ENCODE measurements at regions not wholly inside any gene's neighbourhood (a gene's known extent, or its start where the extent isn't known, plus 50 kb on each side); places are given as distances from the start of the nearest gene placed in this dataset.
"Not testable (repeated sequence)": the region's sequence is repeated elsewhere in the genome, so short reads cannot be mapped to it uniquely, and the experiment has no call there.

- no peak for DNase-seq (ENCODE audit: low spot score)
These were observed 129.7 kb downstream of the LAT start for GRCh38 chr16:29114574-29114973.

DNA sequence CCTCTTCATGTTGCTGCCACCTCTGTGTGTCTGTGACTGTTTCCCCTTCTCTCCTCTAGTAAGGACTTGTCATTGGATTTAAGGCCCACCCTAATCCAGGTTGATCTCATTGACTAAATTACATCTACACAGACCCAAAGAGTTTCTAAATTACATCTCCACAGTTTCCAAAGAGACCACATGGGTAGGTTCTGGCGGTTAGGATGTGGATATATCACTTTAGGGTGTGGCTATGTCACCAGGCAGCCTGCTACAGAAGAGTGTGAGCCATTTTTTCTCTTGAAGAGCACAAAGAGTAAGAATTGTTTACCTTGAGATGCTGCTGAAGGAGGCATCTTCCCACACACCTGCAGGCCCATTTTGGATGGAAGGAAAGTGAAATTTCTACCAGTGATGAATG is 128.6 kb downstream of the LAT start:
- not testable (repeated sequence) for DNase-seq (ENCODE audit: low spot score)

GRCh38 chr16:29112755-29113347 is 128.0 kb downstream of the LAT start:
- no peak for DNase-seq (ENCODE audit: low spot score)

GRCh38 chr16:29111901-29112680 is 127.2 kb downstream of the LAT start:
- not testable (repeated sequence) for DNase-seq (ENCODE audit: low spot score)

- no peak for DNase-seq (ENCODE audit: low spot score)
These were observed 126.6 kb downstream of the LAT start for GRCh38 chr16:29111421-29111820.

- DNase-seq (ENCODE audit: low spot score): not testable (repeated sequence)
These were observed 123.8 kb downstream of the LAT start for GRCh38 chr16:29108625-29109169.

DNA sequence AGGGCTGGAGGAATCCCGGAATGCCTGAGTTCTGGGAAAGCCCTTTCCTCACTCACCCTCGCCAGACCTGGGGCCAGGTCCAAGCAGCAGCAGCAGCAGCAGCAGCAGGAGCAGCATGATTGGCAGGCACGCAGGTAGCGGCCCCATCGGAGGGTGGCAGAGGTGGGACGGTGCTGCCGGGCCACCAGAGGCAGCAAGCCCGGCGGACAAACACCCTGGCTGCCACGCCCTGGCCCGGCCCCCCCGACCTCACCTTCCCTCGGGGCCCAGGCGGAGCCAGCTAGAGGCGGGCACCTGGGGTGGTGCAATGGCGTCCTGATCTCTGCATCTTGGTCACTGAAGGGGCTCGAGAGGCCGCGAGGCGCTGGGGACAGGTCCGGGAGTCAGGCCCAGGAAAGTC is 122.4 kb downstream of the LAT start:
- DNase-seq (ENCODE audit: low spot score): no peak

DNA sequence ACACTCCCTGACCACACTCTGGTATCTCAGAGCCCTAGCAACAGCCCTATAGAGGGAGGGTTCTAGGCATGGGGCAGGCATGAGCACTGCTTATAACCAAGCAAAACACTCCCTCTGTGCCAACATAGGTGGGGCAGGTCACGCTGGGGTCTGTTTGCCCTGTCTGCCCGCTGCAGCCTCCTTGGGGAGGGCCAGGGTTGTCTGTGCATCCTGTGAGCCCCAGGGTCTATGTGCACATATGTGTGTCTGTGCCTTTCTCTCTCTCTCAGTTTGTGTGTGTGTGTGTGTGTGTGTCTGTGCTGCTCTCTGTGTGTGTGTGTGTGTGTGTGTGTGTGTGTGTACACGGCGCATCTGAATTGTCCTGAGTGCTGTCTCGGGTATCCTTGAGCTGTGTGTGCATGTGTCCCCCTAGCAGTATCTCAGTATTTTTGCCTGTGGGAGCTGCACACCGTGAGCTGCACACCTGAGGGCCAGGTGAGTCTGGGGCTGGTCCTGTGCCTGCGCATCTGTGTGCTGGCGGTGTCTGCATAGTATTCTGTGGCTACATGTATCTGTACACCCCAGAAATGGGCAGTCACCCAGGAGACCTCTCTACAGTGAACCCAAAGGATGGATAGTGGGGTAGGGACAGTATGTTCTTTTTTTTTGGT is 121.5 kb downstream of the LAT start:
- not testable (repeated sequence) for DNase-seq (ENCODE audit: low spot score)

- DNase-seq (ENCODE audit: low spot score): not testable (repeated sequence)
These were observed 119.7 kb downstream of the LAT start for GRCh38 chr16:29104600-29104999.

DNA sequence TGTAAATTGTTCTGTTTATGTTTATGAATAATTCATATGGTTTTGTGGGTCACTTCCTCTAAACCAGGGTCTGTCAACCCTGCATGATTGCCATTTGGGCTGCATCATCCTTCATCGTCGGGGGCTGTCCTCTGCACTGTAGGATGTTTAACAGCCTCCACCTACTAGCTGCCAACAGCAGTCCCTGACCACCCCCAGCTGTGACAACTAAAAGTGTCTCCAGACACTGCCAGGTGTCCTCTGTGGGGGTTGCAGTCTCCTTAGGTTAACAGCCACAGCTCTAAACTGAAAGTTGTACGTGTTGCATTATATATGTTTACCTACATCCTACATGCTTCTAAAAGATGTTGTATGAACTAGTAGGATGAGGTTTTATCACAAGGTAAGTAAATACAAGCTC is 113.1 kb downstream of the LAT start:
- DNase-seq (ENCODE audit: low spot score): not testable (repeated sequence)

DNA sequence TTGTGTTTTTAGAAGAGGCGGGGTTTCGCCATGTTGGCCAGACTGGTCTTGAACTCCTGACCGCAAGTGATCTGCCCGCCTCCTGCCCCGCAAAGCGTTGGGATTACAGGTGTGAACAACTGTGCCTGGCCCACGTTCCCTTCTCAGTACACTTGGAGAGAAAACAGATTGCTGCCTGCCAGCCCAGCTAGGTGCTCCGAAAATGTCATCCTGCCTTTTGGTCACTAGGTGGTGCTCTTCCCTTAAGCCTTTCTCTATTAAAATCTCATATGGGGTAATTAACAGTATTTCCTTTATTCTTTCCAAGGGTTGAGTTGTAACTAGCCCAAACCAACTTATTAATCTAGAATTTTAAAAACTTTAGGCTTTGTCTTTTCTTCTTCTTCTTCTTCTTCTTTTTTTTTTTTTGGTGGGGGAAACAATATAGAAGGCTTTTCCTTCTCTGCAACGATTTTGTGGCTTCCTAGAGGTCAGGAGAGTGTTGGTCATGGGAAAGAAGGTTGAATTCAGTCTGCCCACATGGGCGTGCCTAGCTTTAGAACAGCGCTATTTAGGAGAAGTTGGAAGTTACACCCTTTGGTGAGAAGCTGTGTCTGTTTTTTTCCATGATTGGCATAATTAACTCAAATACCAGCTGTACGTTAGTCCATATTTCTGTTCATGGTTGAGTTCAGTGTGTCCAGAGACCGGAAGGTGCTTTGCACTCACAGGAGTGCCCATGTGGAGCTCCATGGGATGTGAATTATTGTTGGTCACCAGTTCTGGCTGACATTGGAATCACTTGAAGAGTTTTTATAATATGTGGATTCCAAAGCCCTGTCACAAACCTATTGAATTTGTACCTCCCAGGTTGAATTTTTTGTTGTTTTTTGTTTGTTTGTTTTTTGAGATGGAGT is 110.1 kb downstream of the LAT start:
- not testable (repeated sequence) for DNase-seq (ENCODE audit: low spot score)

GRCh38 chr16:29094325-29094724 is 109.5 kb downstream of the LAT start:
- not testable (repeated sequence) for DNase-seq (ENCODE audit: low spot score)

DNA sequence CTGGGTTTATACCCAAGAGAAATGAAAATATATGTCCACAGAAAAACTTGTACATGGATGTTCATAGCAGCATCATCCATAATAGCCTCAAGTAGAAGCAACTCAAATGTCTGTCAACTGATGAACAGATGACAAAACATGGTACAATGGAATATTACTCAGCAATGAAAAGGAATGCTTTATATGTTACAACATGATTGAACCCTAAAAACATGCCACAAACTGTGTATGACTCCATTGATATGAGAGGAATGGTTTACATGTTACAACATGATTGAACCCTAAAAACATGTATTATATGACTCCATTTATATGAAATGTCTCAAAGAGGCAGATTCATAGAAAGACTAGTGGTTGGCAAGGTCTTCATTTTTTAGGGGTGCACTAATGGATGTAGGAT is 104.8 kb downstream of the LAT start:
- not testable (repeated sequence) for DNase-seq (ENCODE audit: low spot score)

- not testable (repeated sequence) for DNase-seq (ENCODE audit: low spot score)
These were observed 102.8 kb downstream of the LAT start for GRCh38 chr16:29087673-29088072.

GRCh38 chr16:29081829-29082639 is 97.2 kb downstream of the LAT start:
- DNase-seq (ENCODE audit: low spot score): not testable (repeated sequence)

GRCh38 chr16:29074554-29075402 is 89.9 kb downstream of the LAT start:
- DNase-seq (ENCODE audit: low spot score): not testable (repeated sequence)

DNA sequence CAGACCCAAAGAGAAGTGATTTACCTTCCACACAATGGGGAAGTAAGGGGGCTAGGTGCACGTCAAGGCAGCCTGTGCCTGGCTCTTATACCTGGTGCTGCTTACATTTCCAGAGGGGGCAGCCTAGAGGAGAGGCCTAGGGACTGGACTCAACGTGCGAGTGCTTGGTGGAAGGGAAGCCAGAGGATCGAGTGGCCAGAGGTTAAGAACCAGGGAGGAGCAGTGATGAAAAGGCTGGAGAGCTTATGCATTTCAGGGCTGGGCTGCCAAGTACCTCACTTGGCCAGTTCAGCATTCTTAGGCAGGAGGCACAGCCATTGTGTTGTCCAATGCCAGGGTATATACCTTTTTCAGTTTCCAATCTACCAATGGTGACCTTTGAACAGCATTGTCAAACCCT is 77.4 kb downstream of the LAT start:
- DNase-seq (ENCODE audit: low spot score): not testable (repeated sequence)

DNA sequence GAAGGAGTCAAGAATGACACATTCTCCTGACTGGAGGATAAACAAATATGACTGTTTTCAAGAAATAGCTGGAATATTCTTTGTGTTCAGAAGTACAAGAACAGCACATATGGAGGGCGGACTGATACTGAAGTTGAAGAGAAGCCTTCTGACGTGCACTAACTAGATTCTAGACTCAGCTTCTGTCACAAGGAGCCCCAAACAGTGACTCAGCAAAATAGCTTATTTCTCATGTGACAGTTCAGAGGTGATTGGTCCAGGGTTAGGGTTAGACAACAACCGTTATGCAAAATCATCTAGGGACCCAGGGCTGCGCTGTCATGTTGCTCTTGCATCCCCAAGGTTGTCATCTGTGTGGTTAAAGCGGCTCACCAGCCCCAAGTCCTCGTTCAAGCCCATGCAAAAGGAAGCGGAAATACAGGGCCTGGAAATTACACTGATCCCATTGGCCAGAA is 76.6 kb downstream of the LAT start:
- DNase-seq (ENCODE audit: low spot score): not testable (repeated sequence)

Data from HT-29 (cell line).